22Rv1 (cell line): ENCODE measurements at regions not wholly inside any gene's neighbourhood (a gene's known extent, or its start where the extent isn't known, plus 50 kb on each side); places are given as distances from the start of the nearest gene placed in this dataset.

ENCODE experiments used
- ZFX ChIP-seq: fragments of 450-650 bp; IDR thresholded peaks from 2 replicates; pipeline ENCODE4 v1.6.1; 2017; ENCODE audit warnings: antibody characterized with exemption, borderline replicate concordance
- TF ChIP-seq, protein P1 (sequence below): fragments of 450-650 bp; IDR thresholded peaks from 2 replicates; pipeline ENCODE4 v1.5.1; 2017; ENCODE audit warnings: mild to moderate bottlenecking

DNA sequence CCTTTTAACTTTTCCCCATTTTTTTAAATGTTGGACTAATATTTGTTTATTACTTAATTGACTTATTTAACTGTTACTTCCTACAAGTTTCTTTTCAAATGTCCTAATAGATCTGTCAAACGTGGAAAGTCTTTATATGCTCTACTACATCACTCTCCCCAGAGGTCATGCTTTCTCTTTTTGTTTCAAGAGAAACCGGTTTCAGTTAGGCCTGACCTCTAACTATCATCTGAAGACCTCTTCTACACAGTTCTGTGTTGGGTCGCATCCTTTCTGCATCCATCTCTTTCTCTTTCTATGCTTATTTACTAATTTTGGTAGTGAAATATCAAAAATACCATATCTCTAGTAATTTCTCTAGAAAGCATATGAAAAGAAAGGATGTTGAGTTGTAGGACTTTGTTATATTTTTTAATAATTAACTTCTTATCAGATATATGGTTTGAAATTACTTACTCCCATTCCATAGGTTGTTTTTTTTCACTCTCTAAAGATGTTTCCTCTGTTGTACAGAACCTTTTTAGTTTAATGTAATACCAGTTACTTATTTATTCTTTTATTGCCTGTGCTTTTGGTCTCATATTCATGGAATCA lies 781.2 kb upstream of the ARPP21 start:
- TF ChIP-seq, protein P1, sequence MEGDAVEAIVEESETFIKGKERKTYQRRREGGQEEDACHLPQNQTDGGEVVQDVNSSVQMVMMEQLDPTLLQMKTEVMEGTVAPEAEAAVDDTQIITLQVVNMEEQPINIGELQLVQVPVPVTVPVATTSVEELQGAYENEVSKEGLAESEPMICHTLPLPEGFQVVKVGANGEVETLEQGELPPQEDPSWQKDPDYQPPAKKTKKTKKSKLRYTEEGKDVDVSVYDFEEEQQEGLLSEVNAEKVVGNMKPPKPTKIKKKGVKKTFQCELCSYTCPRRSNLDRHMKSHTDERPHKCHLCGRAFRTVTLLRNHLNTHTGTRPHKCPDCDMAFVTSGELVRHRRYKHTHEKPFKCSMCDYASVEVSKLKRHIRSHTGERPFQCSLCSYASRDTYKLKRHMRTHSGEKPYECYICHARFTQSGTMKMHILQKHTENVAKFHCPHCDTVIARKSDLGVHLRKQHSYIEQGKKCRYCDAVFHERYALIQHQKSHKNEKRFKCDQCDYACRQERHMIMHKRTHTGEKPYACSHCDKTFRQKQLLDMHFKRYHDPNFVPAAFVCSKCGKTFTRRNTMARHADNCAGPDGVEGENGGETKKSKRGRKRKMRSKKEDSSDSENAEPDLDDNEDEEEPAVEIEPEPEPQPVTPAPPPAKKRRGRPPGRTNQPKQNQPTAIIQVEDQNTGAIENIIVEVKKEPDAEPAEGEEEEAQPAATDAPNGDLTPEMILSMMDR, result no peak
- TF ChIP-seq ZFX, result no peak
